Prostate gland (tissue), 2 donors: ENCODE measurements at regions not wholly inside any gene's neighbourhood (a gene's known extent, or its start where the extent isn't known, plus 50 kb on each side); places are given as distances from the start of the nearest gene placed in this dataset.

Experiments
- POLR2A ChIP-seq: fragments of 450-650 bp; IDR thresholded peaks from one replicate; pipeline ENCODE4 v1.6.1; 2016; ENCODE audit warnings: antibody characterized with exemption, mild to moderate bottlenecking
- TF ChIP-seq, protein P1 (sequence below), 4 experiments: fragments of 200-600 bp in 2 of 4; fragments of 450-650 bp in 2 of 4; sonication (generic) in 2 of 4; IDR thresholded peaks; 1 replicate in 3 of 4; 2 replicates in 1 of 4; pipeline ENCODE4 v1.5.1; 2016 to 2019; ENCODE audit warnings: antibody characterized with exemption in 4 of 4, mild to moderate bottlenecking in 2 of 4, moderate library complexity in 2 of 4

DNA sequence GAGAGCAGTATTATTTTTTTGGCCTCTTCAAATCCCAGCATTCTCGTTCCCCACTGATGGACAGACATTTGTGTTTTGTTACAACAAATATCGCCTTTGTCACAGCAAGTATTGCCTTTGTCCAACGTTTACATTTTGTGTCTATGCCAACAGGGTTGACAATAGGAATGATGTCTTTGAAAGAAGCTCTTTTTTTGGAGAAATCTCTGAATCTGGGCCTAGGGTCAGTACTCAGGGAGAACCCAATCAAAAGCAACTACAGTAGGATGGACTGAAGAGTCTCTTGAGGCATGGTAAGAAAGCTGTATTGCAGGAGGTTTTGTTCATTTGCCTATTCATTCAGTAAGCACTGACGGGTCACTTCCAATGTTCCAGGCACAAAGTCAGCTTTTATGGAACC, 57.7 kb upstream of the KLF14 start:
- TF ChIP-seq, protein P1, sequence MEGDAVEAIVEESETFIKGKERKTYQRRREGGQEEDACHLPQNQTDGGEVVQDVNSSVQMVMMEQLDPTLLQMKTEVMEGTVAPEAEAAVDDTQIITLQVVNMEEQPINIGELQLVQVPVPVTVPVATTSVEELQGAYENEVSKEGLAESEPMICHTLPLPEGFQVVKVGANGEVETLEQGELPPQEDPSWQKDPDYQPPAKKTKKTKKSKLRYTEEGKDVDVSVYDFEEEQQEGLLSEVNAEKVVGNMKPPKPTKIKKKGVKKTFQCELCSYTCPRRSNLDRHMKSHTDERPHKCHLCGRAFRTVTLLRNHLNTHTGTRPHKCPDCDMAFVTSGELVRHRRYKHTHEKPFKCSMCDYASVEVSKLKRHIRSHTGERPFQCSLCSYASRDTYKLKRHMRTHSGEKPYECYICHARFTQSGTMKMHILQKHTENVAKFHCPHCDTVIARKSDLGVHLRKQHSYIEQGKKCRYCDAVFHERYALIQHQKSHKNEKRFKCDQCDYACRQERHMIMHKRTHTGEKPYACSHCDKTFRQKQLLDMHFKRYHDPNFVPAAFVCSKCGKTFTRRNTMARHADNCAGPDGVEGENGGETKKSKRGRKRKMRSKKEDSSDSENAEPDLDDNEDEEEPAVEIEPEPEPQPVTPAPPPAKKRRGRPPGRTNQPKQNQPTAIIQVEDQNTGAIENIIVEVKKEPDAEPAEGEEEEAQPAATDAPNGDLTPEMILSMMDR (IDR thresholded peaks at IDR 0.05), result no peak
- TF ChIP-seq POLR2A, result no peak
